K562 (cell line): ENCODE measurements at regions not wholly inside any gene's neighbourhood (a gene's known extent, or its start where the extent isn't known, plus 50 kb on each side); places are given as distances from the start of the nearest gene placed in this dataset.
A peak's percentile ranks its signal among the peaks of the same experiment; 100 is the strongest.

Experiments
- ATAC-seq: fragments of 200-7000 bp; cut with Tn5 transposase; 3 replicates; pipeline ENCODE4 v1.9.1; 2020; ENCODE audit warnings: moderate library complexity
- BruUV-seq: library from RNA; stranded (reverse); fragments of 400-500 nt; replicated peaks from 2 replicates; lab custom pipeline; 2021; lab: Mats Ljungman, UMichigan
- CTCF ChIA-PET: fragments of 300-600 bp; formaldehyde crosslinking; extraction: SDS; loops from one replicate; lab custom pipeline; 2021; ENCODE audit warnings: low intra/inter-chr PET ratio; lab: Yijun Ruan, JAX
- POLR2A ChIA-PET: fragments of 300-600, 350-650 bp; sonication (Branson Sonifier 250); formaldehyde crosslinking; extraction: SDS; loops from one replicate; lab custom pipeline; 2021; ENCODE audit warnings: antibody characterized with exemption, inconsistent platforms; lab: Yijun Ruan, JAX
- DNase-seq, 4 experiments: peaks; one replicate each; pipeline versions ENCODE4 v3.0.0 to v3.0.0-alpha.2; 2011 to 2018; ENCODE audit warnings: low spot score in 3 of 4, mixed read lengths in 3 of 4; ENCODE audit errors: extremely low read depth in 1 of 4
- FAIRE-seq: peaks from 2 replicates; lab custom pipeline; 2011; peaks lifted over from hg19 to GRCh38; lab: Jason Lieb, UNC
- H2AFZ ChIP-seq: 2 replicates; pipeline ENCODE4 v1.6.0; 2011; ENCODE audit warnings: low read depth, low read length, control low read depth, inconsistent platforms
- H3K27ac ChIP-seq: fragments of 200-600 bp; 3 replicates; pipeline ENCODE4 v1.8.0; 2011; ENCODE audit warnings: low read depth, mild to moderate bottlenecking, control low read depth, inconsistent platforms, low read length, moderate library complexity, mixed read lengths; ENCODE audit errors: extremely low read depth
- H3K27me3 ChIP-seq, 2 experiments: fragments of 300-600 bp in 1 of 2; 2 replicates in 1 of 2; 3 replicates in 1 of 2; pipeline versions ENCODE4 v1.6.0 to v1.8.0; 2011; ENCODE audit warnings: inconsistent platforms in 2 of 2, low read length in 2 of 2, mild to moderate bottlenecking in 1 of 2, mixed read lengths in 1 of 2, moderate library complexity in 1 of 2; ENCODE audit not compliant: control insufficient read depth in 2 of 2, insufficient read depth in 2 of 2
- H3K36me3 ChIP-seq: fragments of 300-600 bp; 3 replicates; pipeline ENCODE4 v1.8.0; 2011; ENCODE audit warnings: mild to moderate bottlenecking, low read length, inconsistent platforms; ENCODE audit not compliant: control insufficient read depth, insufficient read depth
- H3K4me1 ChIP-seq, 2 experiments: fragments of 200-600 bp in 1 of 2; replicated peaks in 1 of 2; 2 replicates in 1 of 2; 3 replicates in 1 of 2; pipeline versions ENCODE4 v1.5.1 to v1.8.0; 2011; ENCODE audit warnings: inconsistent platforms in 2 of 2, low read length in 2 of 2, mild to moderate bottlenecking in 1 of 2, mixed read lengths in 1 of 2, moderate library complexity in 1 of 2; ENCODE audit not compliant: control insufficient read depth in 2 of 2, insufficient read depth in 2 of 2
- H3K4me2 ChIP-seq: 2 replicates; pipeline ENCODE4 v1.6.1; 2011; ENCODE audit warnings: low read length, control low read depth, inconsistent platforms, mixed read lengths; ENCODE audit not compliant: insufficient read depth
- H3K4me3 ChIP-seq: fragments of 200-600 bp; sonication (generic), shearing (Covaris generic); 2 replicates; pipeline ENCODE4 v1.5.1; 2016; ENCODE audit warnings: control low read depth, inconsistent platforms
- H3K79me2 ChIP-seq: fragments of 200-600 bp; 3 replicates; pipeline ENCODE4 v1.8.0; 2011; ENCODE audit warnings: low read length, inconsistent platforms; ENCODE audit not compliant: control insufficient read depth, insufficient read depth
- H3K9ac ChIP-seq, 2 experiments: 2 replicates each; pipeline versions ENCODE4 v1.6.0 to v1.6.1; 2011; ENCODE audit warnings: low read depth in 2 of 2, low read length in 2 of 2, control low read depth in 1 of 2, inconsistent platforms in 1 of 2, mild to moderate bottlenecking in 1 of 2, mixed read lengths in 1 of 2; ENCODE audit not compliant: insufficient read depth in 1 of 2
- H3K9me1 ChIP-seq: one replicate; pipeline ENCODE4 v1.6.0; 2011; ENCODE audit warnings: inconsistent platforms, mild to moderate bottlenecking, low read length, moderate library complexity; ENCODE audit not compliant: control insufficient read depth, insufficient read depth
- H3K9me3 ChIP-seq: replicated peaks from 2 replicates; pipeline ENCODE4 v1.5.1; 2011; ENCODE audit warnings: low read depth, low read length, inconsistent platforms; ENCODE audit not compliant: control insufficient read depth, insufficient read depth
- H4K20me1 ChIP-seq: replicated peaks from 2 replicates; pipeline ENCODE4 v1.6.1; 2011; ENCODE audit warnings: low read length, inconsistent platforms, mixed read lengths; ENCODE audit not compliant: control insufficient read depth, insufficient read depth
- ATF1 ChIP-seq, 2 experiments: fragments of 450-650 bp in 1 of 2; IDR thresholded peaks; 2 replicates each; pipeline ENCODE4 v1.6.1; 2016; ENCODE audit warnings: missing compliant biosample characterization in 1 of 2, missing genetic modification characterization in 1 of 2
- HDAC8 ChIP-seq: fragments of 450-650 bp; IDR thresholded peaks from 2 replicates; pipeline ENCODE4 v1.6.1; 2016; ENCODE audit warnings: mild to moderate bottlenecking, missing genetic modification characterization, moderate library complexity, missing compliant biosample characterization
- HMG20A ChIP-seq: fragments of 450-650 bp; formaldehyde crosslinking; conservative IDR thresholded peaks from 2 replicates; pipeline ENCODE4 v1.4.0; 2020; ENCODE audit warnings: mild to moderate bottlenecking, mixed read lengths
- RFX1 ChIP-seq: fragments of 450-650 bp; IDR thresholded peaks from 2 replicates; pipeline ENCODE4 v1.6.1; 2016; ENCODE audit warnings: mild to moderate bottlenecking, moderate library complexity
- SNRNP70 ChIP-seq: fragments of 200-400 bp; formaldehyde crosslinking; optimal IDR thresholded peaks from 2 replicates; pipeline ENCODE3; 2017; ENCODE audit warnings: low read depth, low read length
- TAF9B ChIP-seq: fragments of 450-650 bp; IDR thresholded peaks from 2 replicates; pipeline ENCODE4 v1.6.1; 2018; ENCODE audit warnings: mild to moderate bottlenecking; ENCODE audit not compliant: partially characterized antibody
- U2AF2 ChIP-seq: fragments of 200-400 bp; formaldehyde crosslinking; optimal IDR thresholded peaks from 2 replicates; pipeline ENCODE3; 2017; ENCODE audit warnings: low read depth, mild to moderate bottlenecking, low read length
- ZNF121 ChIP-seq: sonication (generic); formaldehyde crosslinking; conservative IDR thresholded peaks from 2 replicates; pipeline ENCODE4 v1.8.0; 2022; ENCODE audit warnings: missing genetic modification reagents
- WGBS: fragments of 100-300 bp; shearing (Covaris generic); methylation state at CpG from one replicate; pipeline ENCODE4 v1.1.6; 2016; ENCODE audit warnings: low coverage, mixed read lengths; ENCODE audit not compliant: insufficient coverage; ENCODE audit errors: missing lambda C conversion rate; 5-methylcytosine and 5-hydroxymethylcytosine counted together
- in situ Hi-C: fragments of 300-500 bp; cut with MboI; formaldehyde crosslinking; loops from 4 replicates; pipeline ENCODE4 v1.15.0; 2018; ENCODE audit warnings: inconsistent platforms, mixed read lengths
- intact Hi-C: fragments of 100-400 bp; cut with micrococcal nuclease; formaldehyde crosslinking; loops from 2 replicates; pipeline ENCODE4 v1.14.2; 2022
- TF ChIP-seq, protein P1 (sequence below): sonication (generic); formaldehyde crosslinking; IDR thresholded peaks from 2 replicates; pipeline ENCODE4 v1.4.0; 2020; ENCODE audit warnings: mild to moderate bottlenecking, missing genetic modification reagents

DNA sequence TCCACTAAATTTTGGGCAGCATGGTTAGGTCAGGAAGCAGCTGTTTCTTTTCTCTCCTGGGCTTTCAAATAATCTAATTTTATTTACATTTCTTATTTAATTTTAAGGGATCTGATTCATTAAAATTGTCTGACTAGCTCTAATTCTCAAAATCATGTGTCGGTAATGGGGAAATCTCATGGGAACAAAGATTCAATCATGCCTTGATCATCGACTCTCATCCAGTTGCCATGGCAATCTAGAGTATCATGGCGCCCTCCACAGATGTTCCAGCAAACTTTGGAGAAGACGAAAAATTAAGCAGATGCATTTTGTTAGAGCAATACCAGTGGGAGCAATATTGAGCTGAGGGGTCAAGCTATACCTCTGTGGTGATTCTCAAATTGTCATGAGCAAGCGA, 358.0 kb upstream of the CDH4 start:
- Histone ChIP-seq H3K36me3 (no peaks in the 10 kb centered on the region), H3K27me3 (no peaks in the 10 kb centered on the region), H3K9me1 (no peaks in the 10 kb centered on the region), H4K20me1 (no peaks in the 10 kb centered on the region), H3K9ac (no peak overlapping the region), H3K27ac (no peak overlapping the region), H3K4me2 (no peak overlapping the region), H3K4me1 (no peaks in the 10 kb centered on the region), H2AFZ (no peak overlapping the region), H3K4me3 (no peak overlapping the region), H3K9me3 (no peaks in the 10 kb centered on the region), H3K79me2 (no peaks in the 10 kb centered on the region)
- ChIA-PET CTCF (no interaction called here), POLR2A (interaction anchor here (0.6 kb wide), 1 partner anchor 17 kb away, joined by 3 read pairs; no protein-coding TSS in a partner anchor)
- BruUV-seq, result no TSS peak
- TF ChIP-seq RFX1 (peak; percentile 31; the same call in 1 of the 2 replicates), ZNF121 (no peak)
- in situ Hi-C loops (no loop called here), intact Hi-C loops (no loop called here)
- 0% methylated on average over 5 of the region's 5 CpGs for WGBS
- ATAC-seq, result no peak
- no peak for FAIRE-seq
- DNase-seq, result no peak

DNA sequence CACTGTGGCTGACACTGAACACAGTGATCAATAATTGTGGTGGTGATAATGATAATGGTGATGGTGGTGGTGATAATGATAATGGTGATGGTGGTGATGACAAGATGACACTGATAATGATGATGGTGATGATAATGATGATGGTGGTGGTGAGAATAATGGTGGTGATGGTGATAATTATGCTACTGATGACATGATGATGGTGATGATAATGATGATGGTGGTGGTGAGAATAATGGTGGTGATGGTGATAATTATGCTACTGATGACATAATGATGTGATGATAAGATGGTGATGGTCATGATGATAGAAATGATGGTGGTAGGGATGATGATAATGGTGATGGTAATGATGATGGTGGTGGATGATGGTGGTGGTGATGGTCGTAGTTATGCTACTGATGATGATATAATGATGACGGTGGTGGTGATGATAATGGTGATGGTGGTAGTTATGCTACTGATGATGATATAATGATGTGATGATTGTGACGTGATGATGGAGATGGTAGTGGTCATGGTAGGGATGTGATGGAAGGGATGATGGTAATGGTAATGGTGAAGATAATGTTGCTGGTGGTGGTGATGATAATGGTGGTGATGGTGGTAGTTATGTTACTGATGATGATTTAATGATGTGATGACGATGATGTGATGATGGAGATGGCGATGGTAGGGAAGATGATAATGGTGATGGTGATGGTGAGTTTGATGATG, 356.5 kb upstream of the CDH4 start:
- H3K9ac ChIP-seq, result no peak overlapping the region
- ATAC-seq (no peak), FAIRE-seq (no peak), DNase-seq (no peak)
- no peak overlapping the region for H2AFZ ChIP-seq
- WGBS, result 2% methylated on average over 5 of the region's 5 CpGs
- H3K4me2 ChIP-seq, result no peak overlapping the region
- H3K9me3 ChIP-seq, result no peaks in the 10 kb centered on the region
- TF ChIP-seq ATF1 (CRISPR knock-in tag; IDR thresholded peaks at IDR 0.05) (no peak), ATF1 (tag; IDR thresholded peaks at IDR 0.05) (0 out of 2 replicates have a peak, but pooled peaks have one; percentile 30), TAF9B (peak; percentile 9), HMG20A (CRISPR knock-in tag) (no peak), U2AF2 (no peak), SNRNP70 (no peak), HDAC8 (tag) (no peak)
- TF ChIP-seq, protein P1, sequence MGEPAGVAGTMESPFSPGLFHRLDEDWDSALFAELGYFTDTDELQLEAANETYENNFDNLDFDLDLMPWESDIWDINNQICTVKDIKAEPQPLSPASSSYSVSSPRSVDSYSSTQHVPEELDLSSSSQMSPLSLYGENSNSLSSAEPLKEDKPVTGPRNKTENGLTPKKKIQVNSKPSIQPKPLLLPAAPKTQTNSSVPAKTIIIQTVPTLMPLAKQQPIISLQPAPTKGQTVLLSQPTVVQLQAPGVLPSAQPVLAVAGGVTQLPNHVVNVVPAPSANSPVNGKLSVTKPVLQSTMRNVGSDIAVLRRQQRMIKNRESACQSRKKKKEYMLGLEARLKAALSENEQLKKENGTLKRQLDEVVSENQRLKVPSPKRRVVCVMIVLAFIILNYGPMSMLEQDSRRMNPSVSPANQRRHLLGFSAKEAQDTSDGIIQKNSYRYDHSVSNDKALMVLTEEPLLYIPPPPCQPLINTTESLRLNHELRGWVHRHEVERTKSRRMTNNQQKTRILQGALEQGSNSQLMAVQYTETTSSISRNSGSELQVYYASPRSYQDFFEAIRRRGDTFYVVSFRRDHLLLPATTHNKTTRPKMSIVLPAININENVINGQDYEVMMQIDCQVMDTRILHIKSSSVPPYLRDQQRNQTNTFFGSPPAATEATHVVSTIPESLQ (CRISPR knock-in tag), result no peak
- POLR2A ChIA-PET, result no interaction called here
- H3K27ac ChIP-seq, result no peak overlapping the region
- H3K4me1 ChIP-seq, result no peaks in the 10 kb centered on the region
- in situ Hi-C loops (no loop called here), intact Hi-C loops (no loop called here)
- BruUV-seq, result no TSS peak
- CTCF ChIA-PET, result no interaction called here
- no peaks in the 10 kb centered on the region for H3K79me2 ChIP-seq
- H3K36me3 ChIP-seq, result no peaks in the 10 kb centered on the region
- H4K20me1 ChIP-seq, result no peaks in the 10 kb centered on the region
- no peaks in the 10 kb centered on the region for H3K9me1 ChIP-seq
- H3K4me3 ChIP-seq, result no peak overlapping the region
- no peaks in the 10 kb centered on the region for H3K27me3 ChIP-seq
